HepG2 (cell line): ENCODE measurements at regions not wholly inside any gene's neighbourhood (a gene's known extent, or its start where the extent isn't known, plus 50 kb on each side); places are given as distances from the start of the nearest gene placed in this dataset.

Experiments used
- ATAC-seq: fragments of 200-7000 bp; cut with Tn5 transposase; 3 replicates; pipeline ENCODE4 v1.9.1; 2020; ENCODE audit warnings: mild to moderate bottlenecking, moderate library complexity
- BruUV-seq: library from RNA; stranded (reverse); fragments of 400-500 nt; replicated peaks from 2 replicates; lab custom pipeline; 2021; lab: Mats Ljungman, UMichigan
- CTCF ChIA-PET: fragments of 300-600 bp; formaldehyde crosslinking; extraction: SDS; loops from one replicate; lab custom pipeline; 2021; ENCODE audit warnings: low total read pairs, inconsistent platforms, low intra/inter-chr PET ratio; lab: Yijun Ruan, JAX
- POLR2A ChIA-PET: fragments of 350-600 bp; sonication (Branson Sonifier 250); formaldehyde crosslinking; loops from one replicate; lab custom pipeline; 2020; ENCODE audit warnings: antibody characterized with exemption, inconsistent platforms; lab: Yijun Ruan, JAX
- DNase-seq: peaks from one replicate; pipeline ENCODE4 v3.0.0-alpha.2; 2015; ENCODE audit warnings: low spot score
- FAIRE-seq: peaks from 3 replicates; lab custom pipeline; 2011; peaks lifted over from hg19 to GRCh38; lab: Jason Lieb, UNC
- H2AFZ ChIP-seq: one replicate; pipeline ENCODE4 v1.6.1; 2011; ENCODE audit warnings: low read length, inconsistent platforms
- H3K27ac ChIP-seq: fragments of 300-600 bp; 3 replicates; pipeline ENCODE4 v1.8.0; 2011; ENCODE audit warnings: mixed run types, mild to moderate bottlenecking, mixed read lengths, low read length, inconsistent platforms; ENCODE audit not compliant: insufficient read depth; ENCODE audit errors: extremely low read length
- H3K27me3 ChIP-seq, 2 experiments: fragments of 200-600 bp in 1 of 2; 2 replicates in 1 of 2; 3 replicates in 1 of 2; pipeline versions ENCODE4 v1.6.0 to v1.8.0; 2011; ENCODE audit warnings: low read length in 2 of 2, mild to moderate bottlenecking in 2 of 2, moderate library complexity in 2 of 2, inconsistent platforms in 1 of 2; ENCODE audit not compliant: insufficient read depth in 2 of 2, control insufficient read depth in 1 of 2
- H3K36me3 ChIP-seq, 2 experiments: fragments of 200-600 bp in 1 of 2; replicated peaks in 1 of 2; 2 replicates in 1 of 2; 3 replicates in 1 of 2; pipeline versions ENCODE4 v1.5.1 to v1.8.0; 2011; ENCODE audit warnings: low read length in 2 of 2, inconsistent platforms in 1 of 2; ENCODE audit not compliant: insufficient read depth in 2 of 2, control insufficient read depth in 1 of 2
- H3K4me1 ChIP-seq: 2 replicates; pipeline ENCODE4 v1.5.1; 2012; ENCODE audit warnings: low read length, inconsistent platforms; ENCODE audit not compliant: insufficient read depth
- H3K4me2 ChIP-seq: 2 replicates; pipeline ENCODE4 v1.6.0; 2011; ENCODE audit warnings: low read depth, low read length, inconsistent platforms
- H3K4me3 ChIP-seq, 3 experiments: fragments of 200-600 bp in 1 of 3; sonication (generic), shearing (Covaris generic) in 1 of 3; replicated peaks in 1 of 3; 2 replicates each; pipeline ENCODE4 v1.5.1; 2011 to 2016; ENCODE audit warnings: low read length in 3 of 3, inconsistent platforms in 2 of 3, low read depth in 2 of 3, mild to moderate bottlenecking in 2 of 3, control low read depth in 1 of 3, mixed read lengths in 1 of 3; ENCODE audit not compliant: insufficient read depth in 1 of 3
- H3K79me2 ChIP-seq: one replicate; pipeline ENCODE4 v1.6.1; 2011; ENCODE audit warnings: low read length, inconsistent platforms; ENCODE audit not compliant: insufficient read depth
- H3K9ac ChIP-seq: 2 replicates; pipeline ENCODE4 v1.6.0; 2011; ENCODE audit warnings: mild to moderate bottlenecking, low read depth, low read length, inconsistent platforms; ENCODE audit not compliant: insufficient read depth
- H3K9me3 ChIP-seq: 2 replicates; pipeline ENCODE4 v1.5.1; 2012; ENCODE audit warnings: mild to moderate bottlenecking, low read length
- H4K20me1 ChIP-seq: 2 replicates; pipeline ENCODE4 v1.6.0; 2011; ENCODE audit warnings: inconsistent platforms, mild to moderate bottlenecking, low read length, moderate library complexity; ENCODE audit not compliant: insufficient read depth
- ELK4 ChIP-seq: sonication (generic); formaldehyde crosslinking; IDR thresholded peaks from 2 replicates; pipeline ENCODE4 v1.9.0; 2021; ENCODE audit warnings: missing genetic modification reagents, borderline replicate concordance
- KDM6A ChIP-seq: IDR thresholded peaks from 2 replicates; pipeline ENCODE4 v1.6.1; 2016; ENCODE audit warnings: low read depth
- NFE2 ChIP-seq: sonication (generic); formaldehyde crosslinking; IDR thresholded peaks from 2 replicates; pipeline ENCODE4 v1.4.0; 2020; ENCODE audit warnings: missing genetic modification reagents
- PITX1 ChIP-seq: sonication (generic); formaldehyde crosslinking; IDR thresholded peaks from 2 replicates; pipeline ENCODE4 v1.5.1; 2020; ENCODE audit warnings: mild to moderate bottlenecking, missing genetic modification reagents
- SALL1 ChIP-seq: sonication (generic); formaldehyde crosslinking; IDR thresholded peaks from 2 replicates; pipeline ENCODE4 v1.8.0; 2022; ENCODE audit warnings: mild to moderate bottlenecking, missing genetic modification reagents
- SNAPC5 ChIP-seq: sonication (generic); formaldehyde crosslinking; IDR thresholded peaks from 2 replicates; pipeline ENCODE4 v1.8.1; 2023; ENCODE audit warnings: mild to moderate bottlenecking, missing genetic modification reagents, borderline replicate concordance
- ZNF446 ChIP-seq: sonication (generic); formaldehyde crosslinking; IDR thresholded peaks from 2 replicates; pipeline ENCODE4 v1.5.0; 2020; ENCODE audit warnings: mild to moderate bottlenecking, missing genetic modification reagents
- ZNF589 ChIP-seq: sonication (generic); formaldehyde crosslinking; conservative IDR thresholded peaks from 2 replicates; pipeline ENCODE4 v1.8.0; 2022; ENCODE audit warnings: mild to moderate bottlenecking, moderate library complexity, missing genetic modification reagents
- ZNF703 ChIP-seq: sonication (generic); formaldehyde crosslinking; IDR thresholded peaks from 2 replicates; pipeline ENCODE4 v1.5.1; 2020; ENCODE audit warnings: missing genetic modification reagents, mild to moderate bottlenecking, moderate library complexity, borderline replicate concordance
- ZNF704 ChIP-seq: sonication (generic); formaldehyde crosslinking; IDR thresholded peaks from 2 replicates; pipeline ENCODE4 v1.8.1; 2023; ENCODE audit warnings: mild to moderate bottlenecking, inconsistent platforms, moderate library complexity, missing genetic modification reagents, borderline replicate concordance
- ZNF780A ChIP-seq: sonication (generic); formaldehyde crosslinking; IDR thresholded peaks from 2 replicates; pipeline ENCODE4 v1.8.0; 2022; ENCODE audit warnings: mild to moderate bottlenecking, missing genetic modification reagents, moderate library complexity
- ZNF83 ChIP-seq: sonication (generic); formaldehyde crosslinking; IDR thresholded peaks from 2 replicates; pipeline ENCODE4 v1.4.0; 2020; ENCODE audit warnings: missing genetic modification reagents, mild to moderate bottlenecking, borderline replicate concordance
- ZUFSP ChIP-seq: sonication (generic); formaldehyde crosslinking; IDR thresholded peaks from 2 replicates; pipeline ENCODE4 v1.9.0; 2021; ENCODE audit warnings: missing genetic modification reagents, mild to moderate bottlenecking, borderline replicate concordance
- WGBS: methylation state at CpG from one replicate; pipeline ENCODE4 v1.1.6; 2017; ENCODE audit warnings: low lambda C conversion rate; 5-methylcytosine and 5-hydroxymethylcytosine counted together
- in situ Hi-C: cut with HindIII; loops from 2 replicates; pipeline ENCODE4 v1.10.0; 2017; ENCODE audit warnings: low pct_unique_long_range_greater_than_20kb; ENCODE audit not compliant: extremely low pct_ligation_motif_present
- intact Hi-C: fragments of 100-400 bp; cut with micrococcal nuclease; formaldehyde crosslinking; loops from one replicate; pipeline ENCODE4 v1.10.0; 2022; ENCODE audit not compliant: unreplicated experiment
- TF ChIP-seq, protein P1 (sequence below): sonication (generic); formaldehyde crosslinking; IDR thresholded peaks from 2 replicates; pipeline ENCODE4 v1.4.0; 2020; ENCODE audit warnings: low read depth, missing genetic modification reagents

DNA sequence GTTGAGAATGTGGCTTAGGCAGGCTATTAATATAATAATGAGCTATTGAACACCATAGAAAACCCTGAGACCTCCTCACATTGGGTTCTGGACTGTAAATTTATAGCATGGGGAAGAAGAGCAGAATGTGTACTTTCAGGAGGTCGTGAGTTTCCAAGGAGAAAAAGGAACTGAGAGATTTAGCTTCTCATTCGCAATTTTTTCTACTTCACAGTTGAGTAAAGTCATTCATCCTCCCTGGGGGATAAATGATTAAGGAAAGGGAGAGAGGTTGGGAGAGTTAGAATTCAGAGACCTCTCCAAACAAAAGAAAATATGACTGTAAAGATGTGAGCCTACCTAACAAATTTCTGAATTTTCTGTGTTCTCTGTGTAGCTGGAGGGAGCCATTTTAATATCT, 205.8 kb upstream of the CYRIA start:
- intact Hi-C loops, result no loop called here
- H3K9ac ChIP-seq, result no peak overlapping the region
- H3K27me3 ChIP-seq, result no peaks in the 10 kb centered on the region
- no peak overlapping the region for H3K4me3 ChIP-seq
- H3K4me1 ChIP-seq, result no peaks in the 10 kb centered on the region
- no peaks in the 10 kb centered on the region for H3K9me3 ChIP-seq
- H2AFZ ChIP-seq, result no peak overlapping the region
- TF ChIP-seq KDM6A (CRISPR knock-in tag) (no peak), NFE2 (CRISPR knock-in tag) (no peak), ZNF83 (CRISPR knock-in tag) (no peak), ZNF780A (CRISPR knock-in tag) (no peak), PITX1 (CRISPR knock-in tag) (no peak), ZNF446 (no peak), ZNF589 (CRISPR knock-in tag) (no peak), ZNF703 (CRISPR knock-in tag) (no peak), ZUFSP (CRISPR knock-in tag) (no peak), ZNF704 (CRISPR knock-in tag) (no peak), ELK4 (CRISPR knock-in tag) (no peak), SNAPC5 (CRISPR knock-in tag) (no peak), SALL1 (no peak)
- TF ChIP-seq, protein P1, sequence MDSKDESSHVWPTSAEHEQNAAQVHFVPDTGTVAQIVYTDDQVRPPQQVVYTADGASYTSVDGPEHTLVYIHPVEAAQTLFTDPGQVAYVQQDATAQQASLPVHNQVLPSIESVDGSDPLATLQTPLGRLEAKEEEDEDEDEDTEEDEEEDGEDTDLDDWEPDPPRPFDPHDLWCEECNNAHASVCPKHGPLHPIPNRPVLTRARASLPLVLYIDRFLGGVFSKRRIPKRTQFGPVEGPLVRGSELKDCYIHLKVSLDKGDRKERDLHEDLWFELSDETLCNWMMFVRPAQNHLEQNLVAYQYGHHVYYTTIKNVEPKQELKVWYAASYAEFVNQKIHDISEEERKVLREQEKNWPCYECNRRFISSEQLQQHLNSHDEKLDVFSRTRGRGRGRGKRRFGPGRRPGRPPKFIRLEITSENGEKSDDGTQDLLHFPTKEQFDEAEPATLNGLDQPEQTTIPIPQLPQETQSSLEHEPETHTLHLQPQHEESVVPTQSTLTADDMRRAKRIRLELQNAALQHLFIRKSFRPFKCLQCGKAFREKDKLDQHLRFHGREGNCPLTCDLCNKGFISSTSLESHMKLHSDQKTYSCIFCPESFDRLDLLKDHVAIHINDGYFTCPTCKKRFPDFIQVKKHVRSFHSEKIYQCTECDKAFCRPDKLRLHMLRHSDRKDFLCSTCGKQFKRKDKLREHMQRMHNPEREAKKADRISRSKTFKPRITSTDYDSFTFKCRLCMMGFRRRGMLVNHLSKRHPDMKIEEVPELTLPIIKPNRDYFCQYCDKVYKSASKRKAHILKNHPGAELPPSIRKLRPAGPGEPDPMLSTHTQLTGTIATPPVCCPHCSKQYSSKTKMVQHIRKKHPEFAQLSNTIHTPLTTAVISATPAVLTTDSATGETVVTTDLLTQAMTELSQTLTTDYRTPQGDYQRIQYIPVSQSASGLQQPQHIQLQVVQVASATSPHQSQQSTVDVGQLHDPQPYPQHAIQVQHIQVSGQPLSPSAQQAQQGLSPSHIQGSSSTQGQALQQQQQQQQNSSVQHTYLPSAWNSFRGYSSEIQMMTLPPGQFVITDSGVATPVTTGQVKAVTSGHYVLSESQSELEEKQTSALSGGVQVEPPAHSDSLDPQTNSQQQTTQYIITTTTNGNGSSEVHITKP (CRISPR knock-in tag), result no peak
- no peak overlapping the region for H3K4me2 ChIP-seq
- no peak for ATAC-seq
- no peak for FAIRE-seq
- ChIA-PET CTCF (no interaction called here), POLR2A (no interaction called here)
- 2% methylated on average over 2 of the region's 2 CpGs for WGBS
- no peaks in the 10 kb centered on the region for H3K36me3 ChIP-seq
- H3K27ac ChIP-seq, result no peak overlapping the region
- no peak for DNase-seq
- in situ Hi-C loops, result no loop called here
- no peaks in the 10 kb centered on the region for H3K79me2 ChIP-seq
- BruUV-seq, result no TSS peak
- no peaks in the 10 kb centered on the region for H4K20me1 ChIP-seq
